GM12875 (cell line): ENCODE measurements at regions not wholly inside any gene's neighbourhood (a gene's known extent, or its start where the extent isn't known, plus 50 kb on each side); places are given as distances from the start of the nearest gene placed in this dataset.

ENCODE experiments used
- H3K4me3 ChIP-seq: one replicate; pipeline ENCODE4 v1.5.1; 2011; ENCODE audit warnings: low read depth, low read length, control low read depth
- TF ChIP-seq, protein P1 (sequence below): IDR thresholded peaks from 2 replicates; pipeline ENCODE4 v1.5.1; 2011; ENCODE audit warnings: low read depth, mild to moderate bottlenecking, control low read depth, inconsistent platforms, low read length, moderate library complexity, borderline replicate concordance; ENCODE audit not compliant: insufficient read depth

DNA sequence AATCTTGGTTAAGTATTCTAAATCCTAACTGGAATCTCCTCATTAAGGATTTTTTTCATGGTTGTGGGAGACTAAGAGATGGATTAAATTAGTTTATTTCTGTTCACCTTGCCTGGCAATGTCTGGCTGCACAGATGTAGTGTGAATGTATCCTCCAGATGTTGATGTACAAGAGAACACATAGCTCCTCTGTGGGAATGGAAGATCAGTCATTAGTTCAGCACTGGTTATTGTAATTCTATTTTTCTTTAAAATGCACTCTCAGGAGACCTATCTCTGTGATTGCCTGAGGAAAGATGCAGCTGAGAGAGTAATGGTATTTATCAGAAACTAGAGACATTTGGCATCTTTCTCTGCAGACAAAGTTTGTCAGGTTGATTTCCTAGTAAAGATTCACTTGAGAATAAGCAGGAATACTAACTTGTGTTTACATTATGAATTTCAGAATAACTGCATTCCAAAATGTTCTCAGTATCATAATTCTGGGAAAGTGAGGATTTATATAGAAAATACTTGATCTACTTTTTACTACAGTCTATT, 178.6 kb downstream of the GIPC2 start:
- H3K4me3 ChIP-seq = no peak overlapping the region
- TF ChIP-seq, protein P1, sequence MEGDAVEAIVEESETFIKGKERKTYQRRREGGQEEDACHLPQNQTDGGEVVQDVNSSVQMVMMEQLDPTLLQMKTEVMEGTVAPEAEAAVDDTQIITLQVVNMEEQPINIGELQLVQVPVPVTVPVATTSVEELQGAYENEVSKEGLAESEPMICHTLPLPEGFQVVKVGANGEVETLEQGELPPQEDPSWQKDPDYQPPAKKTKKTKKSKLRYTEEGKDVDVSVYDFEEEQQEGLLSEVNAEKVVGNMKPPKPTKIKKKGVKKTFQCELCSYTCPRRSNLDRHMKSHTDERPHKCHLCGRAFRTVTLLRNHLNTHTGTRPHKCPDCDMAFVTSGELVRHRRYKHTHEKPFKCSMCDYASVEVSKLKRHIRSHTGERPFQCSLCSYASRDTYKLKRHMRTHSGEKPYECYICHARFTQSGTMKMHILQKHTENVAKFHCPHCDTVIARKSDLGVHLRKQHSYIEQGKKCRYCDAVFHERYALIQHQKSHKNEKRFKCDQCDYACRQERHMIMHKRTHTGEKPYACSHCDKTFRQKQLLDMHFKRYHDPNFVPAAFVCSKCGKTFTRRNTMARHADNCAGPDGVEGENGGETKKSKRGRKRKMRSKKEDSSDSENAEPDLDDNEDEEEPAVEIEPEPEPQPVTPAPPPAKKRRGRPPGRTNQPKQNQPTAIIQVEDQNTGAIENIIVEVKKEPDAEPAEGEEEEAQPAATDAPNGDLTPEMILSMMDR = no peak

GRCh38 chr1:78224861-78225552, 179.2 kb downstream of the GIPC2 start:
- TF ChIP-seq, protein P1 = no peak
- no peak overlapping the region for H3K4me3 ChIP-seq

GRCh38 chr1:78226784-78227183, 181.0 kb downstream of the GIPC2 start:
- H3K4me3 ChIP-seq = no peak overlapping the region
- TF ChIP-seq, protein P1 = no peak

GRCh38 chr1:78227705-78228635, 182.2 kb downstream of the GIPC2 start:
- TF ChIP-seq, protein P1 = no peak
- H3K4me3 ChIP-seq = no peak overlapping the region

DNA sequence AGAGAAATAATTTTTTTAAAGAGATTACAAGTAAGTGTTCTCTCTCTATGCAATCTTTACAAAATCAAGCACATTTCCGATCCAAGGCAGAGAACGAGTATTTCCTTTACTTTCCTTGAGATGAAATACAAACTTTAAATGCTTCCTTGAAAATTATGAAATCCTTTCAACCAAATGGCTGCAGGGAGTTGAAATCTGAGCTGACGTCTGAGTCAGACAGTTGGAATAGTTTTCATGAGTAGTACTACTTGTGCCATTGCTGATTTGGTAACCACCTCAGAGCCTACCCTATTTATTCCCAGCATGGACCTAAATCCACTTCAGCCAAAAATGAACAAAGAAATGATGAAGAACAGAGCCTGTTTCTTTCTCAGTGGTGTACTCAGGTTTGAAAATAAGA, 183.6 kb downstream of the GIPC2 start:
- TF ChIP-seq, protein P1 = no peak
- no peak overlapping the region for H3K4me3 ChIP-seq

GRCh38 chr1:78231477-78231876, 185.7 kb downstream of the GIPC2 start:
- no peak overlapping the region for H3K4me3 ChIP-seq
- TF ChIP-seq, protein P1 = no peak
